GM21360 (cell line): ENCODE measurements at regions not wholly inside any gene's neighbourhood (a gene's known extent, or its start where the extent isn't known, plus 50 kb on each side); places are given as distances from the start of the nearest gene placed in this dataset.

Experiments
- ATAC-seq: cut with Tn5 transposase; IDR thresholded peaks from one replicate; pipeline ENCODE4 v1.9.1; 2021; ENCODE audit warnings: mild to moderate bottlenecking, moderate library complexity; ENCODE audit not compliant: unreplicated experiment

- no peak for ATAC-seq
These were observed 695.4 kb downstream of the ARAP2 start for GRCh38 chr4:35548921-35549320.

GRCh38 chr4:35556387-35556786 lies 687.9 kb downstream of the ARAP2 start:
- ATAC-seq: no peak

GRCh38 chr4:35559559-35560365 lies 684.6 kb downstream of the ARAP2 start:
- no peak for ATAC-seq

GRCh38 chr4:35562861-35563260 lies 681.5 kb downstream of the ARAP2 start:
- ATAC-seq: no peak

- ATAC-seq: no peak
These were observed 678.7 kb downstream of the ARAP2 start for GRCh38 chr4:35565640-35566039.

GRCh38 chr4:35591035-35591434 lies 653.3 kb downstream of the ARAP2 start:
- no peak for ATAC-seq

GRCh38 chr4:35604252-35604651 lies 640.1 kb downstream of the ARAP2 start:
- no peak for ATAC-seq

GRCh38 chr4:35604724-35605123 lies 639.6 kb downstream of the ARAP2 start:
- no peak for ATAC-seq

- ATAC-seq: no peak
These were observed 636.1 kb downstream of the ARAP2 start for GRCh38 chr4:35608205-35608604.

GRCh38 chr4:35614120-35614519 lies 630.2 kb downstream of the ARAP2 start:
- ATAC-seq: no peak

GRCh38 chr4:35639929-35640328 lies 604.4 kb downstream of the ARAP2 start:
- no peak for ATAC-seq

GRCh38 chr4:35643661-35644060 lies 600.7 kb downstream of the ARAP2 start:
- ATAC-seq: no peak

- ATAC-seq: no peak
These were observed 599.7 kb downstream of the ARAP2 start for GRCh38 chr4:35644591-35644990.

GRCh38 chr4:35649011-35649410 lies 595.3 kb downstream of the ARAP2 start:
- no peak for ATAC-seq

- no peak for ATAC-seq
These were observed 594.5 kb downstream of the ARAP2 start for GRCh38 chr4:35649778-35650177.

- ATAC-seq: no peak
These were observed 592.1 kb downstream of the ARAP2 start for GRCh38 chr4:35652197-35652596.

GRCh38 chr4:35653451-35653850 lies 590.9 kb downstream of the ARAP2 start:
- no peak for ATAC-seq

GRCh38 chr4:35673137-35673536 lies 571.2 kb downstream of the ARAP2 start:
- ATAC-seq: no peak

- ATAC-seq: no peak
These were observed 559.6 kb downstream of the ARAP2 start for GRCh38 chr4:35684755-35685154.

GRCh38 chr4:35689870-35690269 lies 554.4 kb downstream of the ARAP2 start:
- no peak for ATAC-seq

GRCh38 chr4:35690271-35690670 lies 554.0 kb downstream of the ARAP2 start:
- ATAC-seq: no peak

GRCh38 chr4:35695003-35695402 lies 549.3 kb downstream of the ARAP2 start:
- no peak for ATAC-seq

GRCh38 chr4:35695421-35695820 lies 548.9 kb downstream of the ARAP2 start:
- ATAC-seq: no peak
